Activated T-cell treated with anti-CD3 and anti-CD28 coated beads, Interleukin-2, amount 50 U/mL, for 4 hours (primary cell): ENCODE measurements at regions not wholly inside any gene's neighbourhood (a gene's known extent, or its start where the extent isn't known, plus 50 kb on each side); places are given as distances from the start of the nearest gene placed in this dataset.

Experiments used
- ATAC-seq, 2 donors: fragments of 200-7000 bp; cut with Tn5 transposase; one replicate each; pipeline ENCODE4 v1.10.0; 2021
- DNase-seq: peaks from one replicate; pipeline ENCODE4 v3.0.0-alpha.2; 2020
- H3K27me3 Mint-ChIP-seq: one replicate; pipeline ENCODE4 v1.8.0; 2021; ENCODE audit warnings: low read depth, mixed read lengths
- H3K36me3 Mint-ChIP-seq: one replicate; pipeline ENCODE4 v1.8.0; 2022; ENCODE audit warnings: mixed read lengths; ENCODE audit not compliant: insufficient read depth
- H3K4me1 Mint-ChIP-seq: one replicate; pipeline ENCODE4 v1.8.0; 2021; ENCODE audit warnings: low read depth, mixed read lengths
- H3K4me3 Mint-ChIP-seq: one replicate; pipeline ENCODE4 v1.8.0; 2021; ENCODE audit warnings: mild to moderate bottlenecking, moderate library complexity, mixed read lengths
- H3K9me3 Mint-ChIP-seq: one replicate; pipeline ENCODE4 v1.8.0; 2021; ENCODE audit warnings: mixed read lengths

GRCh38 chr1:70897273-70897672, 150.3 kb downstream of the PTGER3 start:
- no peak for DNase-seq
- Mint-ChIP-seq H3K9me3 (no peaks in the 10 kb centered on the region), H3K27me3 (no peaks in the 10 kb centered on the region), H3K4me3 (no peak overlapping the region), H3K4me1 (no peaks in the 10 kb centered on the region), H3K36me3 (no peaks in the 10 kb centered on the region)
- ATAC-seq: no peak

DNA sequence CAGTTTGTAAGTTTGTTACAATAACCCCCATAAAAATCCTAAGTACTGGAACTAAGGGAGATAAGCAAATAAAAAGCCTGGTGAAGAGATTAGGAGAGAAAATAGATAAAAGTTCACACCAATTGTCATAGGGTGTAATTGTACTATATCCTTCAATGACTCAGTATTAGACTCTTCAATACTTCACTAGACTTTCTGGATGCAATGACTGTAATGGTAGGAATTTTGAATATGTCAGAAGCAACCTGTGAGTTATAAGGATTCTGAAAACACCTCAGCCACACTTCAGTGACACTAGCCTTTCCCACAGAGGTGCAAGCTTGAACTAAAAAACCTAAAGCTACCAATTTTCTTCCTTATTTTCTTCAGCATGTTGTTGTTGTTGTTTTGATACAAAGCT, 147.9 kb downstream of the PTGER3 start:
- H3K4me1 Mint-ChIP-seq: no peaks in the 10 kb centered on the region

GRCh38 chr1:70902211-70902610, 145.4 kb downstream of the PTGER3 start:
- H3K4me1 Mint-ChIP-seq: no peaks in the 10 kb centered on the region
- DNase-seq (no peak), ATAC-seq (no peak)
- no peak overlapping the region for H3K4me3 Mint-ChIP-seq
- H3K27me3 Mint-ChIP-seq: no peaks in the 10 kb centered on the region
- no peaks in the 10 kb centered on the region for H3K36me3 Mint-ChIP-seq
- no peaks in the 10 kb centered on the region for H3K9me3 Mint-ChIP-seq

More for the DNA sequence above, 147.9 kb downstream of the PTGER3 start:
- Mint-ChIP-seq H3K27me3 (no peaks in the 10 kb centered on the region), H3K9me3 (no peaks in the 10 kb centered on the region), H3K4me3 (no peak overlapping the region), H3K36me3 (no peaks in the 10 kb centered on the region)
- ATAC-seq (no peak), DNase-seq (no peak)

DNA sequence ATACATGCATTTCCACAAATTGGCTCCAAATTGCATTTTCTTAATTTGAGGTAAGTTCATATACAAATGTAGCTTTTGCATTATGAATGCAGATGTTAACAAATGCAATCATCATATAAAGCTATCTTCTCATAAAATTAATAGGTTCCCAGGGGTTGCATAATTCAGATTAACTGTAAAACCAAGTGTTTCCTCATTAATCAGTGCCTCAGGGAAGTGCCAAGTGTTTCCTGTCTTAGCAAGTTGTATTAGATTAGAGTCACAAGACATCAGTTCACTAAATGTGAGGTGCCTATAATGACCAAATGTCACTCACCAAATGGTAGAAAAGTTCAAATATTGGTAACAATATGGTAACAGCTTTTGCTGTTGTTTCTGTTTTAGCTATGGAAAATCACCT, 140.8 kb downstream of the PTGER3 start:
- ATAC-seq (no peak), DNase-seq (no peak)
- H3K36me3 Mint-ChIP-seq: no peaks in the 10 kb centered on the region
- H3K9me3 Mint-ChIP-seq: peaks cover under 1% of the 10 kb centered on the region
- H3K27me3 Mint-ChIP-seq: no peaks in the 10 kb centered on the region
- no peaks in the 10 kb centered on the region for H3K4me1 Mint-ChIP-seq
- no peak overlapping the region for H3K4me3 Mint-ChIP-seq

- ATAC-seq: no peak
- peaks cover 6% of the 10 kb centered on the region for H3K9me3 Mint-ChIP-seq
- H3K27me3 Mint-ChIP-seq: no peaks in the 10 kb centered on the region
- no peaks in the 10 kb centered on the region for H3K36me3 Mint-ChIP-seq
- H3K4me1 Mint-ChIP-seq: no peaks in the 10 kb centered on the region
- DNase-seq: no peak
- no peak overlapping the region for H3K4me3 Mint-ChIP-seq
Observed at GRCh38 chr1:70907563-70908310, 139.9 kb downstream of the PTGER3 start.

DNA sequence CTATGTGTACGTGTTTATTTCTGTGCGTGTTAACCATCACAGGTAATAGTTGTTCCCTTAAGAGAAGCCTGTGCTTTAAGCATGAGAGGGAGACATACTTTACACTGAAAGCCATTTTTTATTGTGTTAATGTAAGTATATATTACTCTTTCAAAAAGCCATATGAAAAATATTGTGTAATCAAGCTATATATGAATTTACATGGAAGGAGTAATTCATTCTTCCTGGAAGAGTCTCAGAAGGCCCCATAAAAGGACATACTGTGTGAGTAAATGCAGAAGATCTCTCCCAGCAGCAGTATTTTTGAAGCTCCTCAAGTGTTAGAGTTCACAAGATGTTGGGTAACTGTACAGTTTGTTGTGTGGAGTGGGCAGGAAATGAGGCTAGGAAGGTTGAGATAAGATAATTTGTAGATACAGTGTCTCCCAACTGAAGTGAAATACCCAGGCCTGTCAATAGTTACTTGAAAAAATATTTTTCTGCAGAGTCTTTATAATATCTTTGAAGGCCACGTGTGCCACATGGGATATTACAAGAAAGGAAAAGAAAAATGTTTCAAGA, 138.3 kb downstream of the PTGER3 start:
- DNase-seq (no peak), ATAC-seq (no peak)
- H3K36me3 Mint-ChIP-seq: no peaks in the 10 kb centered on the region
- no peaks in the 10 kb centered on the region for H3K4me1 Mint-ChIP-seq
- H3K27me3 Mint-ChIP-seq: no peaks in the 10 kb centered on the region
- H3K9me3 Mint-ChIP-seq: peaks cover 6% of the 10 kb centered on the region
- H3K4me3 Mint-ChIP-seq: no peak overlapping the region

GRCh38 chr1:70910013-70910412, 137.6 kb downstream of the PTGER3 start:
- DNase-seq: no peak
- ATAC-seq: no peak
- Mint-ChIP-seq H3K27me3 (no peaks in the 10 kb centered on the region), H3K4me1 (no peaks in the 10 kb centered on the region), H3K9me3 (peaks cover 6% of the 10 kb centered on the region), H3K4me3 (no peak overlapping the region), H3K36me3 (no peaks in the 10 kb centered on the region)

GRCh38 chr1:70911861-70912260, 135.8 kb downstream of the PTGER3 start:
- H3K27me3 Mint-ChIP-seq: no peaks in the 10 kb centered on the region
- no peak overlapping the region for H3K4me3 Mint-ChIP-seq
- H3K9me3 Mint-ChIP-seq: peaks cover 6% of the 10 kb centered on the region
- DNase-seq (no peak), ATAC-seq (no peak)
- H3K4me1 Mint-ChIP-seq: no peaks in the 10 kb centered on the region
- no peaks in the 10 kb centered on the region for H3K36me3 Mint-ChIP-seq

DNA sequence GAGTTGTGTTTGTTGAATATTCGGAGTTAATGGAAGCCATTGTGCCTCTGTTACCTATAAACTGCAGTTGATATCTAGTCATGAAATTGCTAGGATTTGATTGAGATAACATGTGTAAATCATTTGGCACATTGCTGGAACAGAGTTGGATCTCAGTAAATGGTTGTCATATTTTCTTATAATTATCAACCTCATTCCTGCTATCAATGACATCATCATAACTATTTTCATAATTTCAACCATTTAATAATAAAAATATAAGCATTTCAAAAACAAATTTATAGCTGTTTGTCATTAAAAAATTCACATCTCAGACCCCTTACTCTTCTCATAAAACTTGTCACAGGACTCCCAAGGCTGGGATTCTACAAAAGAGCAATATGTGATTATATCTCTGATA, 133.4 kb downstream of the PTGER3 start:
- no peaks in the 10 kb centered on the region for H3K36me3 Mint-ChIP-seq
- no peaks in the 10 kb centered on the region for H3K27me3 Mint-ChIP-seq
- no peak overlapping the region for H3K4me3 Mint-ChIP-seq
- ATAC-seq (no peak), DNase-seq (no peak)
- H3K4me1 Mint-ChIP-seq: no peaks in the 10 kb centered on the region
- peaks cover 6% of the 10 kb centered on the region for H3K9me3 Mint-ChIP-seq

- Mint-ChIP-seq H3K27me3 (no peaks in the 10 kb centered on the region), H3K4me3 (no peak overlapping the region), H3K9me3 (peaks cover 6% of the 10 kb centered on the region), H3K36me3 (no peaks in the 10 kb centered on the region), H3K4me1 (no peaks in the 10 kb centered on the region)
- no peak for ATAC-seq
- DNase-seq: no peak
Observed at GRCh38 chr1:70915258-70916033, 132.2 kb downstream of the PTGER3 start.

DNA sequence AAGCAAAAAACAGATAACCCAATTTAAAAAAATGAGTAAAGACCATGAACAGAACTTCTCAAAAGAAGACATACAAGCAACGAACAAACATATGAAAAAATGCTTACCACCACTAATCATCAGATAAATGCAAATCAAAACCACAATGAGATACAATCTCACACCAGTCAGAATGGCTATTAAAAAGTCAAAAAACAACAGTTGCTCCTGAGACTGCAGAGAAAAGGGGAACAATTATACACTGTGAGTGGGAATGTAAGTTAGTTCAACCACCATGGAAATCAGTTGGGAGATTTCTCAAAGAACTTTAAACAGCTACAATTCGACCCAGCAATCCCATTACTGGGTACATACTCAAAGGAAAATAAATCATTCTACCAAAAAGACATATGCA, 131.6 kb downstream of the PTGER3 start:
- Mint-ChIP-seq H3K27me3 (no peaks in the 10 kb centered on the region), H3K9me3 (peaks cover 6% of the 10 kb centered on the region), H3K4me3 (no peak overlapping the region), H3K36me3 (no peaks in the 10 kb centered on the region), H3K4me1 (no peaks in the 10 kb centered on the region)
- ATAC-seq (no peak), DNase-seq (no peak)

GRCh38 chr1:70919706-70920323, 127.8 kb downstream of the PTGER3 start:
- Mint-ChIP-seq H3K27me3 (no peaks in the 10 kb centered on the region), H3K36me3 (no peaks in the 10 kb centered on the region), H3K4me3 (no peak overlapping the region), H3K9me3 (peaks cover 10% of the 10 kb centered on the region), H3K4me1 (no peaks in the 10 kb centered on the region)
- no peak for ATAC-seq
- DNase-seq: no peak
